NCI-H526 (cell line): ENCODE measurements at regions not wholly inside any gene's neighbourhood (a gene's known extent, or its start where the extent isn't known, plus 50 kb on each side); places are given as distances from the start of the nearest gene placed in this dataset.

Experiments
- DNase-seq, 2 experiments: peaks; one replicate each; lab custom pipeline; 2025; lab: John Stamatoyannopoulos, UW

- DNase-seq: no peak
Measured at GRCh38 chr18:53644799-53645471, 579.5 kb downstream of the MBD2 start.

- DNase-seq: no peak
Measured at GRCh38 chr18:53639687-53640086, 584.8 kb downstream of the MBD2 start.

GRCh38 chr18:53629337-53629736, 595.1 kb downstream of the MBD2 start:
- no peak for DNase-seq

- DNase-seq: no peak
Measured at GRCh38 chr18:53625997-53626599, 598.4 kb downstream of the MBD2 start.

- no peak for DNase-seq
Measured at GRCh38 chr18:53610957-53611356, 613.5 kb downstream of the MBD2 start.

GRCh38 chr18:53606792-53607191, 617.7 kb downstream of the MBD2 start:
- DNase-seq: no peak

- DNase-seq: no peak
Measured at GRCh38 chr18:53605198-53605597, 619.3 kb downstream of the MBD2 start.

- DNase-seq: no peak
Measured at GRCh38 chr18:53603276-53603675, 621.2 kb downstream of the MBD2 start.

GRCh38 chr18:53601344-53601743, 623.1 kb downstream of the MBD2 start:
- DNase-seq: no peak

- no peak for DNase-seq
Measured at GRCh38 chr18:53586923-53587322, 637.5 kb downstream of the MBD2 start.
